Endothelial cell of umbilical vein (primary cell): ENCODE measurements at regions not wholly inside any gene's neighbourhood (a gene's known extent, or its start where the extent isn't known, plus 50 kb on each side); places are given as distances from the start of the nearest gene placed in this dataset.

Source experiments
- BruUV-seq: library from RNA; stranded (reverse); fragments of 400-500 nt; replicated peaks from 2 replicates; lab custom pipeline; 2021; lab: Mats Ljungman, UMichigan
- CTCF ChIA-PET: fragments of 300-600, 350-600 bp; sonication (Branson Sonifier 250); formaldehyde crosslinking; loops from one replicate; lab custom pipeline; 2021; ENCODE audit warnings: antibody characterized with exemption, inconsistent platforms; lab: Charles Lee
- POLR2A ChIA-PET: fragments of 300-600, 350-600 bp; sonication (Branson Sonifier 250); formaldehyde crosslinking; loops from one replicate; lab custom pipeline; 2021; ENCODE audit warnings: antibody characterized with exemption, inconsistent platforms; lab: Charles Lee
- DNase-seq: peaks from one replicate; pipeline ENCODE4 v3.0.0-alpha.2; 2011; ENCODE audit warnings: low read depth, low spot score
- FAIRE-seq: peaks from 2 replicates; lab custom pipeline; 2011; peaks lifted over from hg19 to GRCh38; lab: Jason Lieb, UNC
- H2AFZ ChIP-seq: 2 replicates; pipeline ENCODE4 v1.6.0; 2012; ENCODE audit warnings: low read depth, low read length, control low read depth, inconsistent platforms
- H3K27ac ChIP-seq: 2 replicates; pipeline ENCODE4 v1.5.1; 2011; ENCODE audit warnings: low read depth, mild to moderate bottlenecking, control low read depth, low read length, moderate library complexity; ENCODE audit not compliant: insufficient read depth
- H3K27me3 ChIP-seq, 2 experiments: 2 replicates each; pipeline versions ENCODE4 v1.6.0 to v1.6.1; 2011; ENCODE audit warnings: low read length in 2 of 2, mixed read lengths in 1 of 2; ENCODE audit not compliant: control insufficient read depth in 2 of 2, insufficient read depth in 2 of 2
- H3K36me3 ChIP-seq, 2 experiments: 2 replicates in 1 of 2; 3 replicates in 1 of 2; pipeline ENCODE4 v1.5.1; 2011; ENCODE audit warnings: low read length in 2 of 2, mild to moderate bottlenecking in 1 of 2, moderate library complexity in 1 of 2; ENCODE audit not compliant: control insufficient read depth in 2 of 2, insufficient read depth in 2 of 2; ENCODE audit errors: extremely low read depth in 1 of 2
- H3K4me1 ChIP-seq: 3 replicates; pipeline ENCODE4 v1.5.1; 2011; ENCODE audit warnings: mild to moderate bottlenecking, low read length; ENCODE audit not compliant: control insufficient read depth, insufficient read depth; ENCODE audit errors: extremely low read depth
- H3K4me2 ChIP-seq: 2 replicates; pipeline ENCODE4 v1.6.1; 2011; ENCODE audit warnings: low read length, control low read depth, mixed read lengths; ENCODE audit not compliant: insufficient read depth
- H3K4me3 ChIP-seq, 3 experiments: fragments of 200-600 bp in 1 of 3; sonication (generic), shearing (Covaris generic) in 1 of 3; replicated peaks in 1 of 3; 2 replicates each; pipeline ENCODE4 v1.5.1; 2011 to 2016; ENCODE audit warnings: control low read depth in 3 of 3, low read length in 3 of 3, mild to moderate bottlenecking in 2 of 3, inconsistent platforms in 1 of 3, low read depth in 1 of 3, moderate library complexity in 1 of 3; ENCODE audit not compliant: insufficient read depth in 1 of 3
- H3K79me2 ChIP-seq: 2 replicates; pipeline ENCODE4 v1.6.0; 2012; ENCODE audit warnings: low read length, inconsistent platforms; ENCODE audit not compliant: control insufficient read depth, insufficient read depth
- H3K9ac ChIP-seq: replicated peaks from 2 replicates; pipeline ENCODE3; 2011; ENCODE audit warnings: low read length, control low read depth; ENCODE audit not compliant: insufficient read depth; ENCODE audit errors: extremely low read depth
- H3K9me1 ChIP-seq: replicated peaks from 3 replicates; pipeline ENCODE4 v1.6.0; 2011; ENCODE audit warnings: mild to moderate bottlenecking, low read length; ENCODE audit not compliant: control insufficient read depth, insufficient read depth; ENCODE audit errors: extremely low read depth
- H3K9me3 ChIP-seq: replicated peaks from 2 replicates; pipeline ENCODE4 v1.5.1; 2012; ENCODE audit warnings: low read length, inconsistent platforms; ENCODE audit not compliant: control insufficient read depth, insufficient read depth
- H4K20me1 ChIP-seq: replicated peaks from 2 replicates; pipeline ENCODE3; 2011; ENCODE audit warnings: mild to moderate bottlenecking, low read length; ENCODE audit not compliant: control insufficient read depth, insufficient read depth; ENCODE audit errors: extremely low read depth
- CTCF ChIP-seq, 2 donors: IDR thresholded peaks; 1 replicate in 1 of 2; 2 replicates in 1 of 2; pipeline ENCODE4 v1.5.1; 2011; ENCODE audit warnings: low read length in 2 of 2, mild to moderate bottlenecking in 2 of 2, moderate library complexity in 2 of 2, control low read depth in 1 of 2, inconsistent platforms in 1 of 2, low read depth in 1 of 2; ENCODE audit not compliant: insufficient read depth in 1 of 2; ENCODE audit errors: extremely low read depth in 1 of 2
- FOS ChIP-seq: IDR thresholded peaks from 2 replicates; pipeline ENCODE4 v1.6.1; 2011; ENCODE audit warnings: mild to moderate bottlenecking, low read length, moderate library complexity, borderline replicate concordance; ENCODE audit not compliant: insufficient read depth
- JUN ChIP-seq: IDR thresholded peaks from 2 replicates; pipeline ENCODE4 v1.6.1; 2011; ENCODE audit warnings: borderline replicate concordance, low read depth; ENCODE audit not compliant: insufficient read length, insufficient read depth
- MAX ChIP-seq: IDR thresholded peaks from 2 replicates; pipeline ENCODE4 v1.6.1; 2011; ENCODE audit not compliant: insufficient read depth, insufficient read length
- MYC ChIP-seq: IDR thresholded peaks from one replicate; pipeline ENCODE4 v1.6.1; 2011; ENCODE audit warnings: mild to moderate bottlenecking, low read depth, low read length
- POLR2A ChIP-seq: IDR thresholded peaks from 2 replicates; pipeline ENCODE4 v1.6.1; 2012; ENCODE audit warnings: low read depth, mild to moderate bottlenecking, control low read depth, low read length
- POLR2AphosphoS5 ChIP-seq: IDR thresholded peaks from 2 replicates; pipeline ENCODE4 v1.6.1; 2012; ENCODE audit warnings: low read depth, mild to moderate bottlenecking, control low read depth, low read length, moderate library complexity; ENCODE audit not compliant: insufficient read depth
- dilution Hi-C: fragments of 300-500 bp; cut with MboI; formaldehyde crosslinking; loops from one replicate; pipeline ENCODE4 v1.15.0; 2019; ENCODE audit warnings: low sequenced_read_pairs; ENCODE audit not compliant: extremely low pct_ligation_motif_present
- intact Hi-C: fragments of 100-400 bp; cut with micrococcal nuclease; formaldehyde crosslinking; loops from one replicate; pipeline ENCODE4 v1.10.0; 2022

GRCh38 chr1:25169610-25170009, 62.7 kb downstream of the SYF2 start:
- dilution Hi-C loops = no loop called here
- Histone ChIP-seq H3K9ac (no peak overlapping the region), H4K20me1 (no peaks in the 10 kb centered on the region), H3K27me3 (no peaks in the 10 kb centered on the region), H3K9me3 (no peaks in the 10 kb centered on the region), H3K4me1 (no peaks in the 10 kb centered on the region), H2AFZ (no peak overlapping the region), H3K79me2 (no peaks in the 10 kb centered on the region), H3K4me3 (no peak overlapping the region), H3K36me3 (no peaks in the 10 kb centered on the region), H3K9me1 (no peaks in the 10 kb centered on the region), H3K4me2 (no peak overlapping the region), H3K27ac (no peak overlapping the region)
- FAIRE-seq = no peak
- TF ChIP-seq CTCF (IDR thresholded peaks at IDR 0.05; ENCODE audit: extremely low read depth in 1 of 2, insufficient read depth in 1 of 2, low read depth in 1 of 2, low read length in 2 of 2) = no peak
- no peak for TF ChIP-seq JUN
- TF ChIP-seq POLR2A = no peak
- no peak for TF ChIP-seq FOS
- TF ChIP-seq MYC = no peak
- no peak for TF ChIP-seq POLR2AphosphoS5
- ChIA-PET POLR2A (no interaction called here), CTCF (no interaction called here)
- no peak for DNase-seq
- intact Hi-C loops = no loop called here
- no TSS peak for BruUV-seq

GRCh38 chr1:25169168-25169567, 63.1 kb downstream of the SYF2 start:
- no peak for TF ChIP-seq MAX
- TF ChIP-seq FOS = no peak
- TF ChIP-seq CTCF (IDR thresholded peaks at IDR 0.05; ENCODE audit: extremely low read depth in 1 of 2, insufficient read depth in 1 of 2, low read depth in 1 of 2, low read length in 2 of 2) = no peak
- no peak for TF ChIP-seq POLR2A
- Histone ChIP-seq H3K36me3 (no peaks in the 10 kb centered on the region), H3K4me3 (no peak overlapping the region), H3K27me3 (peaks cover 0 to under 1% of the 10 kb centered on the region in 2 experiments), H3K79me2 (no peaks in the 10 kb centered on the region), H3K27ac (no peak overlapping the region), H3K4me2 (no peak overlapping the region), H3K4me1 (no peaks in the 10 kb centered on the region), H3K9me3 (no peaks in the 10 kb centered on the region), H3K9me1 (no peaks in the 10 kb centered on the region), H4K20me1 (no peaks in the 10 kb centered on the region), H3K9ac (no peak overlapping the region), H2AFZ (no peak overlapping the region)
- POLR2A ChIA-PET = no interaction called here
- dilution Hi-C loops = no loop called here
- DNase-seq (no peak), FAIRE-seq (no peak)
- CTCF ChIA-PET = no interaction called here
- intact Hi-C loops = no loop called here
- BruUV-seq = no TSS peak
